ENCODE measurements at regions not wholly inside any gene's neighbourhood (a gene's known extent, or its start where the extent isn't known, plus 50 kb on each side); places are given as distances from the start of the nearest gene placed in this dataset.

GRCh38 chr1:229210844-229211243, 60.1 kb upstream of the RAB4A start:
- TF ChIP-seq, protein P1, sequence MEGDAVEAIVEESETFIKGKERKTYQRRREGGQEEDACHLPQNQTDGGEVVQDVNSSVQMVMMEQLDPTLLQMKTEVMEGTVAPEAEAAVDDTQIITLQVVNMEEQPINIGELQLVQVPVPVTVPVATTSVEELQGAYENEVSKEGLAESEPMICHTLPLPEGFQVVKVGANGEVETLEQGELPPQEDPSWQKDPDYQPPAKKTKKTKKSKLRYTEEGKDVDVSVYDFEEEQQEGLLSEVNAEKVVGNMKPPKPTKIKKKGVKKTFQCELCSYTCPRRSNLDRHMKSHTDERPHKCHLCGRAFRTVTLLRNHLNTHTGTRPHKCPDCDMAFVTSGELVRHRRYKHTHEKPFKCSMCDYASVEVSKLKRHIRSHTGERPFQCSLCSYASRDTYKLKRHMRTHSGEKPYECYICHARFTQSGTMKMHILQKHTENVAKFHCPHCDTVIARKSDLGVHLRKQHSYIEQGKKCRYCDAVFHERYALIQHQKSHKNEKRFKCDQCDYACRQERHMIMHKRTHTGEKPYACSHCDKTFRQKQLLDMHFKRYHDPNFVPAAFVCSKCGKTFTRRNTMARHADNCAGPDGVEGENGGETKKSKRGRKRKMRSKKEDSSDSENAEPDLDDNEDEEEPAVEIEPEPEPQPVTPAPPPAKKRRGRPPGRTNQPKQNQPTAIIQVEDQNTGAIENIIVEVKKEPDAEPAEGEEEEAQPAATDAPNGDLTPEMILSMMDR (IDR thresholded peaks at IDR 0.05): no peak
- TF ChIP-seq POLR2A (IDR thresholded peaks at IDR 0.05): no peak
- TF ChIP-seq EP300 (IDR thresholded peaks at IDR 0.05): no peak

Data from ovary (tissue), 3 donors.